Neural cell (in vitro differentiated cells): ENCODE measurements at regions not wholly inside any gene's neighbourhood (a gene's known extent, or its start where the extent isn't known, plus 50 kb on each side); places are given as distances from the start of the nearest gene placed in this dataset.

Experiments
- H2AFZ ChIP-seq: fragments of 200-600, 300-800 bp; sonication (generic), shearing (Covaris generic); 2 replicates; pipeline ENCODE4 v1.6.0; 2014; ENCODE audit warnings: low read depth, mild to moderate bottlenecking, antibody characterized with exemption, low read length, moderate library complexity
- H3F3A ChIP-seq: fragments of 200-600 bp; shearing (Covaris generic); 2 replicates; pipeline ENCODE4 v1.6.1; 2016; ENCODE audit warnings: mild to moderate bottlenecking, moderate library complexity, mixed read lengths, antibody characterized with exemption, low read length; ENCODE audit not compliant: insufficient read depth, poor library complexity, severe bottlenecking
- H3K27ac ChIP-seq: fragments of 200-600, 300-800 bp; sonication (generic), shearing (Covaris generic); 2 replicates; pipeline ENCODE4 v1.5.1; 2014; ENCODE audit warnings: mild to moderate bottlenecking, low read length, moderate library complexity
- H3K27me3 ChIP-seq: fragments of 300-800, 200-600 bp; sonication (generic), shearing (Covaris generic); 2 replicates; pipeline ENCODE4 v1.6.0; 2014; ENCODE audit warnings: mild to moderate bottlenecking, low read depth, low read length, moderate library complexity; ENCODE audit not compliant: insufficient read depth
- H3K36me3 ChIP-seq: fragments of 300-800, 200-600 bp; sonication (generic), shearing (Covaris generic); 2 replicates; pipeline ENCODE4 v1.5.1; 2014; ENCODE audit warnings: mild to moderate bottlenecking, antibody characterized with exemption, low read length, moderate library complexity; ENCODE audit not compliant: insufficient read depth
- H3K4me2 ChIP-seq: fragments of 300-800, 200-600 bp; sonication (generic), shearing (Covaris generic); 2 replicates; pipeline ENCODE4 v1.6.0; 2014; ENCODE audit warnings: mild to moderate bottlenecking, low read length
- H3K4me3 ChIP-seq: fragments of 300-800, 200-600 bp; sonication (generic), shearing (Covaris generic); 2 replicates; pipeline ENCODE4 v1.5.1; 2014; ENCODE audit warnings: mild to moderate bottlenecking, low read length, moderate library complexity
- H3K79me2 ChIP-seq: fragments of 200-600 bp; shearing (Covaris generic); replicated peaks from 2 replicates; pipeline ENCODE4 v1.6.0; 2014; ENCODE audit warnings: mild to moderate bottlenecking, low read length, moderate library complexity; ENCODE audit not compliant: insufficient read depth
- H3K9ac ChIP-seq: fragments of 300-800, 200-600 bp; sonication (generic), shearing (Covaris generic); 2 replicates; pipeline ENCODE4 v1.6.1; 2016; ENCODE audit warnings: mild to moderate bottlenecking, low read length, mixed read lengths
- H3K9me2 ChIP-seq: fragments of 200-600 bp; shearing (Covaris generic); 2 replicates; pipeline ENCODE4 v1.6.1; 2016; ENCODE audit warnings: mild to moderate bottlenecking, low read length, mixed read lengths; ENCODE audit not compliant: insufficient read depth
- H3K9me3 ChIP-seq: fragments of 200-600, 300-800 bp; sonication (generic), shearing (Covaris generic); 2 replicates; pipeline ENCODE4 v1.6.1; 2016; ENCODE audit warnings: mild to moderate bottlenecking, mixed run types, low read length, moderate library complexity, mixed read lengths
- H4K20me1 ChIP-seq: fragments of 200-600 bp; shearing (Covaris generic); 2 replicates; pipeline ENCODE4 v1.6.1; 2016; ENCODE audit warnings: mild to moderate bottlenecking, mixed run types; ENCODE audit not compliant: insufficient read depth
- EP300 ChIP-seq: fragments of 450-650 bp; conservative IDR thresholded peaks from 2 replicates; pipeline ENCODE4 v1.6.1; 2014; ENCODE audit warnings: antibody characterized with exemption, mild to moderate bottlenecking, moderate library complexity; ENCODE audit not compliant: poor library complexity, severe bottlenecking
- EZH2 ChIP-seq: fragments of 200-600, 300-800 bp; shearing (Covaris generic), sonication (generic); IDR thresholded peaks from 2 replicates; pipeline ENCODE4 v1.6.1; 2014; ENCODE audit warnings: antibody characterized with exemption, low read length, borderline replicate concordance, mild to moderate bottlenecking; ENCODE audit not compliant: insufficient read depth, poor library complexity, severe bottlenecking
- MXI1 ChIP-seq: fragments of 450-650 bp; conservative IDR thresholded peaks from 2 replicates; pipeline ENCODE4 v1.6.1; 2014; ENCODE audit warnings: antibody characterized with exemption, mild to moderate bottlenecking; ENCODE audit not compliant: poor library complexity, severe bottlenecking
- POLR2AphosphoS5 ChIP-seq: IDR thresholded peaks from 2 replicates; pipeline ENCODE4 v1.6.1; 2012
- RAD21 ChIP-seq: fragments of 450-650 bp; conservative IDR thresholded peaks from 2 replicates; pipeline ENCODE4 v1.6.1; 2014; ENCODE audit warnings: antibody characterized with exemption, mild to moderate bottlenecking, moderate library complexity
- REST ChIP-seq: IDR thresholded peaks from 2 replicates; pipeline ENCODE4 v1.6.1; 2012; ENCODE audit warnings: borderline replicate concordance
- SMC3 ChIP-seq: fragments of 450-650 bp; conservative IDR thresholded peaks from 2 replicates; pipeline ENCODE4 v1.6.1; 2014; ENCODE audit warnings: antibody characterized with exemption, mild to moderate bottlenecking, moderate library complexity; ENCODE audit not compliant: poor library complexity
- TAF1 ChIP-seq: IDR thresholded peaks from 2 replicates; pipeline ENCODE4 v1.6.1; 2012; ENCODE audit warnings: low read depth
- TF ChIP-seq, protein P1 (sequence below): fragments of 450-650 bp; IDR thresholded peaks from 2 replicates; pipeline ENCODE4 v1.5.1; 2014; ENCODE audit warnings: antibody characterized with exemption, mild to moderate bottlenecking, moderate library complexity; ENCODE audit not compliant: poor library complexity, severe bottlenecking

DNA sequence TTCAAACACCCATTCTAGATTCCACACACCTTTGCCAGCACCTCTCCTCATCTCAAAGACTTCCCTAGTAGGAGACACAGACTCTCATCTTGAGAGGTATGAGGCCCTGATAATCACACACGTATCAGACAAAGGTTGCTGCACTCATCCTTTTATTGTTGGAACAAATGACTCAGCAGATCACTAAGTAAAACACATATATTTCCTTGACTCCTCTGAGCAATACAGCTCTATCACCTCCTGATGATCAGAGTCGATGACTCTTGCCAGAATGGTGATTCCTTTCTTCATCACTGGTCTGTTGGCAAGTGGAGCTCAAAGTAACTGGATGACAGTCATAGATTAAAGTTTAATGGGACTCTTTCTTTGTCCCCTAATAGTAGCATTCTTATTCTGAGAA, 1049.2 kb upstream of the ZEB2 start:
- no peak overlapping the region for H3K4me3 ChIP-seq
- no peaks in the 10 kb centered on the region for H4K20me1 ChIP-seq
- H2AFZ ChIP-seq: no peak overlapping the region
- no peaks in the 10 kb centered on the region for H3F3A ChIP-seq
- H3K9ac ChIP-seq: no peak overlapping the region
- no peak for TF ChIP-seq TAF1
- TF ChIP-seq REST: no peak
- TF ChIP-seq RAD21: no peak
- no peak for TF ChIP-seq EP300
- no peak for TF ChIP-seq SMC3
- TF ChIP-seq POLR2AphosphoS5: no peak
- TF ChIP-seq MXI1: no peak
- TF ChIP-seq, protein P1, sequence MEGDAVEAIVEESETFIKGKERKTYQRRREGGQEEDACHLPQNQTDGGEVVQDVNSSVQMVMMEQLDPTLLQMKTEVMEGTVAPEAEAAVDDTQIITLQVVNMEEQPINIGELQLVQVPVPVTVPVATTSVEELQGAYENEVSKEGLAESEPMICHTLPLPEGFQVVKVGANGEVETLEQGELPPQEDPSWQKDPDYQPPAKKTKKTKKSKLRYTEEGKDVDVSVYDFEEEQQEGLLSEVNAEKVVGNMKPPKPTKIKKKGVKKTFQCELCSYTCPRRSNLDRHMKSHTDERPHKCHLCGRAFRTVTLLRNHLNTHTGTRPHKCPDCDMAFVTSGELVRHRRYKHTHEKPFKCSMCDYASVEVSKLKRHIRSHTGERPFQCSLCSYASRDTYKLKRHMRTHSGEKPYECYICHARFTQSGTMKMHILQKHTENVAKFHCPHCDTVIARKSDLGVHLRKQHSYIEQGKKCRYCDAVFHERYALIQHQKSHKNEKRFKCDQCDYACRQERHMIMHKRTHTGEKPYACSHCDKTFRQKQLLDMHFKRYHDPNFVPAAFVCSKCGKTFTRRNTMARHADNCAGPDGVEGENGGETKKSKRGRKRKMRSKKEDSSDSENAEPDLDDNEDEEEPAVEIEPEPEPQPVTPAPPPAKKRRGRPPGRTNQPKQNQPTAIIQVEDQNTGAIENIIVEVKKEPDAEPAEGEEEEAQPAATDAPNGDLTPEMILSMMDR: no peak
- TF ChIP-seq EZH2: no peak
- no peaks in the 10 kb centered on the region for H3K36me3 ChIP-seq
- H3K4me2 ChIP-seq: no peak overlapping the region
- H3K9me2 ChIP-seq: no peaks in the 10 kb centered on the region
- H3K79me2 ChIP-seq: no peaks in the 10 kb centered on the region
- no peak overlapping the region for H3K27ac ChIP-seq
- H3K9me3 ChIP-seq: no peaks in the 10 kb centered on the region
- H3K27me3 ChIP-seq: no peaks in the 10 kb centered on the region

DNA sequence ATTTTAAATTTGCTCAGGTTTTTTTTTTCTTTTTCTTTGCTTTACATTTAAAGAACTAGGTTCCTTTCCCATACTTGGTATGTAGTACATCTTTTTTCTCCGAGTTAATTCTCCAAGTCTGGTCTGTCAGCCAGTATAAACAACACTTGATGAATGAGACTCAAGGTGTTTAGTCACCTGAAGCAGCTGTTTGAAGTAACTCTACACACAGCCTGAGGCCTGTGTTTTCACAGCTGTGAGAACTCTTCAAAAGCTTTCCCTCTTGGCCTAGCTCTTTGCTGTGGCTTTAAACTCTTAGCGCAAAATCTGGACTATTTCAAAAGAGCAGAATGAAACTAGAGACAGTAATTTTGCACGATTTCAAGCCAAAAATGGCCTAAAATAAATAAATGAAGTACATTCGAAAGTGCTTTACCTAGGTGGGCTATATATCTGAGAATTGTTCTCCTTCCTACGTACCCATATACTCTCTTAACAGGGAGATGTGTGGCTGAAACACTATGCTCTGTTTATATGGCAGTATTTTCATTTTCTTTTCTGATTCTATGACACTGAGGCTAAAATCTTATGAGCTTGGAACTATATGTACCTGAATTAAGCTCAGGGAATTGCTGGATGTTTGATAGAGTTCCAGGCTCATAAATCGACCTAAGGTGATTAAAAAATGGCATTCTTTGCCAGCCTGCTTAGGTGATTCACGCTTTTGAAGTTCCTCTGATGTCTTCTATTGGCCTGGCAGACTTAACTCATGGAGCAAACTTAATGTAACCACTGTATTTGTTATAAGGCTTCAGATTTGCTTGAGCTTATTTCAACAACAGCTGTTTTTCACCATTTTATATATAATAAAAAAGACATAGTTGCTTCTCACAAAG, 1044.1 kb upstream of the ZEB2 start:
- Histone ChIP-seq H3K27me3 (no peaks in the 10 kb centered on the region), H3K4me3 (no peak overlapping the region), H3K36me3 (no peaks in the 10 kb centered on the region), H3K79me2 (no peaks in the 10 kb centered on the region), H3K9ac (no peak overlapping the region), H3F3A (no peaks in the 10 kb centered on the region), H2AFZ (no peak overlapping the region), H3K9me2 (no peaks in the 10 kb centered on the region), H3K9me3 (no peaks in the 10 kb centered on the region), H3K27ac (no peak overlapping the region), H4K20me1 (no peaks in the 10 kb centered on the region), H3K4me2 (no peak overlapping the region)
- TF ChIP-seq MXI1: no peak
- TF ChIP-seq, protein P1: no peak
- TF ChIP-seq REST: no peak
- TF ChIP-seq RAD21: no peak
- no peak for TF ChIP-seq EP300
- no peak for TF ChIP-seq POLR2AphosphoS5
- TF ChIP-seq SMC3: no peak
- TF ChIP-seq EZH2: no peak
- no peak for TF ChIP-seq TAF1
